ENCODE measurements at regions not wholly inside any gene's neighbourhood (a gene's known extent, or its start where the extent isn't known, plus 50 kb on each side); places are given as distances from the start of the nearest gene placed in this dataset.

GRCh38 chr18:78717051-78717765 is 262.4 kb upstream of the SALL3 start:
- H3K9ac ChIP-seq (ENCODE audit: low read length): no peak overlapping the region
- H3K79me2 ChIP-seq (replicated peaks; ENCODE audit: insufficient read depth, low read length): no peaks in the 10 kb centered on the region
- no peaks in the 10 kb centered on the region for H3K36me3 ChIP-seq (ENCODE audit: insufficient read depth, low read length)
- H2AFZ ChIP-seq (ENCODE audit: low read depth, low read length): no peak overlapping the region
- H3K4me3 ChIP-seq (ENCODE audit: low read length): no peak overlapping the region
- no peaks in the 10 kb centered on the region for H3K27me3 ChIP-seq (ENCODE audit: insufficient read depth, low read depth, low read length)
- TF ChIP-seq, protein P1, sequence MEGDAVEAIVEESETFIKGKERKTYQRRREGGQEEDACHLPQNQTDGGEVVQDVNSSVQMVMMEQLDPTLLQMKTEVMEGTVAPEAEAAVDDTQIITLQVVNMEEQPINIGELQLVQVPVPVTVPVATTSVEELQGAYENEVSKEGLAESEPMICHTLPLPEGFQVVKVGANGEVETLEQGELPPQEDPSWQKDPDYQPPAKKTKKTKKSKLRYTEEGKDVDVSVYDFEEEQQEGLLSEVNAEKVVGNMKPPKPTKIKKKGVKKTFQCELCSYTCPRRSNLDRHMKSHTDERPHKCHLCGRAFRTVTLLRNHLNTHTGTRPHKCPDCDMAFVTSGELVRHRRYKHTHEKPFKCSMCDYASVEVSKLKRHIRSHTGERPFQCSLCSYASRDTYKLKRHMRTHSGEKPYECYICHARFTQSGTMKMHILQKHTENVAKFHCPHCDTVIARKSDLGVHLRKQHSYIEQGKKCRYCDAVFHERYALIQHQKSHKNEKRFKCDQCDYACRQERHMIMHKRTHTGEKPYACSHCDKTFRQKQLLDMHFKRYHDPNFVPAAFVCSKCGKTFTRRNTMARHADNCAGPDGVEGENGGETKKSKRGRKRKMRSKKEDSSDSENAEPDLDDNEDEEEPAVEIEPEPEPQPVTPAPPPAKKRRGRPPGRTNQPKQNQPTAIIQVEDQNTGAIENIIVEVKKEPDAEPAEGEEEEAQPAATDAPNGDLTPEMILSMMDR (IDR thresholded peaks at IDR 0.05; ENCODE audit: poor library complexity, severe bottlenecking): no peak
- TF ChIP-seq EP300 (conservative IDR thresholded peaks at IDR 0.05; ENCODE audit: poor library complexity, severe bottlenecking) (no peak), MXI1 (conservative IDR thresholded peaks at IDR 0.05; ENCODE audit: poor library complexity, severe bottlenecking) (no peak), POLR2AphosphoS5 (IDR thresholded peaks at IDR 0.05) (no peak), SMC3 (conservative IDR thresholded peaks at IDR 0.05; ENCODE audit: poor library complexity) (no peak), TAF1 (IDR thresholded peaks at IDR 0.05; ENCODE audit: low read depth) (no peak), EZH2 (IDR thresholded peaks at IDR 0.05; ENCODE audit: borderline replicate concordance, insufficient read depth, low read length, poor library complexity, severe bottlenecking) (no peak), RAD21 (conservative IDR thresholded peaks at IDR 0.05) (no peak)
- TF ChIP-seq, protein P2, sequence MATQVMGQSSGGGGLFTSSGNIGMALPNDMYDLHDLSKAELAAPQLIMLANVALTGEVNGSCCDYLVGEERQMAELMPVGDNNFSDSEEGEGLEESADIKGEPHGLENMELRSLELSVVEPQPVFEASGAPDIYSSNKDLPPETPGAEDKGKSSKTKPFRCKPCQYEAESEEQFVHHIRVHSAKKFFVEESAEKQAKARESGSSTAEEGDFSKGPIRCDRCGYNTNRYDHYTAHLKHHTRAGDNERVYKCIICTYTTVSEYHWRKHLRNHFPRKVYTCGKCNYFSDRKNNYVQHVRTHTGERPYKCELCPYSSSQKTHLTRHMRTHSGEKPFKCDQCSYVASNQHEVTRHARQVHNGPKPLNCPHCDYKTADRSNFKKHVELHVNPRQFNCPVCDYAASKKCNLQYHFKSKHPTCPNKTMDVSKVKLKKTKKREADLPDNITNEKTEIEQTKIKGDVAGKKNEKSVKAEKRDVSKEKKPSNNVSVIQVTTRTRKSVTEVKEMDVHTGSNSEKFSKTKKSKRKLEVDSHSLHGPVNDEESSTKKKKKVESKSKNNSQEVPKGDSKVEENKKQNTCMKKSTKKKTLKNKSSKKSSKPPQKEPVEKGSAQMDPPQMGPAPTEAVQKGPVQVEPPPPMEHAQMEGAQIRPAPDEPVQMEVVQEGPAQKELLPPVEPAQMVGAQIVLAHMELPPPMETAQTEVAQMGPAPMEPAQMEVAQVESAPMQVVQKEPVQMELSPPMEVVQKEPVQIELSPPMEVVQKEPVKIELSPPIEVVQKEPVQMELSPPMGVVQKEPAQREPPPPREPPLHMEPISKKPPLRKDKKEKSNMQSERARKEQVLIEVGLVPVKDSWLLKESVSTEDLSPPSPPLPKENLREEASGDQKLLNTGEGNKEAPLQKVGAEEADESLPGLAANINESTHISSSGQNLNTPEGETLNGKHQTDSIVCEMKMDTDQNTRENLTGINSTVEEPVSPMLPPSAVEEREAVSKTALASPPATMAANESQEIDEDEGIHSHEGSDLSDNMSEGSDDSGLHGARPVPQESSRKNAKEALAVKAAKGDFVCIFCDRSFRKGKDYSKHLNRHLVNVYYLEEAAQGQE (IDR thresholded peaks at IDR 0.05; ENCODE audit: borderline replicate concordance): no peak
- H3K9me2 ChIP-seq (ENCODE audit: insufficient read depth, low read length): no peaks in the 10 kb centered on the region
- no peaks in the 10 kb centered on the region for H3F3A ChIP-seq (ENCODE audit: insufficient read depth, low read length, poor library complexity, severe bottlenecking)
- no peaks in the 10 kb centered on the region for H4K20me1 ChIP-seq (ENCODE audit: insufficient read depth)
- H3K4me2 ChIP-seq (ENCODE audit: low read length): no peak overlapping the region
- no peak overlapping the region for H3K27ac ChIP-seq (ENCODE audit: low read length)
- no peaks in the 10 kb centered on the region for H3K9me3 ChIP-seq (ENCODE audit: low read length)

GRCh38 chr18:78717766-78718150 is 261.9 kb upstream of the SALL3 start:
- H3K27ac ChIP-seq (ENCODE audit: low read length): no peak overlapping the region
- no peaks in the 10 kb centered on the region for H3K36me3 ChIP-seq (ENCODE audit: insufficient read depth, low read length)
- H3K9me3 ChIP-seq (ENCODE audit: low read length): no peaks in the 10 kb centered on the region
- no peak overlapping the region for H3K9ac ChIP-seq (ENCODE audit: low read length)
- H4K20me1 ChIP-seq (ENCODE audit: insufficient read depth): no peaks in the 10 kb centered on the region
- H3K9me2 ChIP-seq (ENCODE audit: insufficient read depth, low read length): no peaks in the 10 kb centered on the region
- H3K4me3 ChIP-seq (ENCODE audit: low read length): no peak overlapping the region
- no peaks in the 10 kb centered on the region for H3K79me2 ChIP-seq (replicated peaks; ENCODE audit: insufficient read depth, low read length)
- H3K4me2 ChIP-seq (ENCODE audit: low read length): no peak overlapping the region
- no peaks in the 10 kb centered on the region for H3F3A ChIP-seq (ENCODE audit: insufficient read depth, low read length, poor library complexity, severe bottlenecking)
- H2AFZ ChIP-seq (ENCODE audit: low read depth, low read length): no peak overlapping the region
- no peaks in the 10 kb centered on the region for H3K27me3 ChIP-seq (ENCODE audit: insufficient read depth, low read depth, low read length)
- TF ChIP-seq POLR2AphosphoS5 (IDR thresholded peaks at IDR 0.05): no peak
- no peak for TF ChIP-seq SMC3 (conservative IDR thresholded peaks at IDR 0.05; ENCODE audit: poor library complexity)
- no peak for TF ChIP-seq TAF1 (IDR thresholded peaks at IDR 0.05; ENCODE audit: low read depth)
- TF ChIP-seq, protein P1 (IDR thresholded peaks at IDR 0.05; ENCODE audit: poor library complexity, severe bottlenecking): no peak
- TF ChIP-seq EP300 (conservative IDR thresholded peaks at IDR 0.05; ENCODE audit: poor library complexity, severe bottlenecking): no peak
- TF ChIP-seq, protein P2 (IDR thresholded peaks at IDR 0.05; ENCODE audit: borderline replicate concordance): no peak
